Epidermal melanocyte (primary cell): ENCODE measurements at regions not wholly inside any gene's neighbourhood (a gene's known extent, or its start where the extent isn't known, plus 50 kb on each side); places are given as distances from the start of the nearest gene placed in this dataset.
"Not testable (repeated sequence)": the region's sequence is repeated elsewhere in the genome, so short reads cannot be mapped to it uniquely, and the experiment has no call there.

Experiments
- DNase-seq: peaks from one replicate; pipeline ENCODE4 v3.0.0; 2011; ENCODE audit warnings: low spot score; ENCODE audit not compliant: insufficient read length

GRCh38 chr2:176569574-176569973, 300.3 kb downstream of the MTX2 start:
- DNase-seq = no peak

- DNase-seq = no peak
These were observed 304.6 kb downstream of the MTX2 start for GRCh38 chr2:176573612-176574483.

DNA sequence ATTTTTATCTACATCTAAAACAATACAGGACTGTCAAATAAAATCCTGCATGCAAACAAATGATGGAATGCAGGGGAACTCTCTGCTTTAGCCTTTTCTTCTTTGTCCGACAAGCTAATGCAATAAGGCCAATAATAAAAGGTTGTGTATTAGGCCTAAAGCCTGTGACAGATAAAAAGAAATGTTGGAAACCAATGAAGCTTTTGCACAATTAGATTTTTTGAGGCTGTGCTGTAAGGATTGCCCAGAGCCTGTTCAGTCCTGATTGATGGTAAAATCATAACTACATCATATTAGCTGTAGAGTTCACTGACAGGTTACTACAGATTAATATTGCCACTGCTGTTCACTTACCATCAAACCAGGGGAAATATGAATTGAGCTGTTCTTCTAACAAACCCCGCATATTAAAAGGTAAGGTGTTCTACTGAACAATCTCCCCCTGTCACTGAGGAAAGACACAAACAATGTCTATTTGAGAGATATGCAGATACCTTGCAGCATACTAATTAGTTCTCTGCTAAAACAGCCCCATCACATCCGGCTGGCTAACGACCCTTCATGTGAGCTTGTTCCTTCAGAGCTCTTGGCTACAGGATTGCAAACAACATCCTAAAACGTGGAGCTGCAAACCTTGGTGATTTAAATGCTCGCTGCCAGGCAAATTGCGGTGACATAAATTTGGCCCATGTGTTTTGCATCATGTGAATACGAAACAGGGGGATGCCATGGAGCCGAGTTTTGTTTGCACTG, 305.4 kb downstream of the MTX2 start:
- no peak for DNase-seq

GRCh38 chr2:176575237-176575744, 306.0 kb downstream of the MTX2 start:
- no peak for DNase-seq

DNA sequence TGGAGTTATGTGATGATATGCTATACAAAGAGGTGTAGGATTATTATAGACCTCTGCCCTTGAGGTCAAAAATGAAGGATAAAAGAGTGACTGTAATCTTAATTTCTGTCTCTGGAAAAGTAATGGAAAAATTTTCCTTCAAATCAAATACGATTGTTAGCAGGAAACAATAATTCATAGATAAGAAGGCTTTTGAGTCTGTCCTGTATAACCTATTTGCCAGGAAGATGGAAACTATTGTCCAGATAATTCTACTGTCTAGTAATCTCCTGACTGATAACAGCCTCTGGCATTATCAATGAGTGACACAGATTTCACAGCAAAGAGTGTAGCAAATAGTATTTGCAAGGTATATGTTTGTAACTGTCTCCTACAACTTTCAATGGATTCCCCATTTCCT, 307.8 kb downstream of the MTX2 start:
- no peak for DNase-seq

DNA sequence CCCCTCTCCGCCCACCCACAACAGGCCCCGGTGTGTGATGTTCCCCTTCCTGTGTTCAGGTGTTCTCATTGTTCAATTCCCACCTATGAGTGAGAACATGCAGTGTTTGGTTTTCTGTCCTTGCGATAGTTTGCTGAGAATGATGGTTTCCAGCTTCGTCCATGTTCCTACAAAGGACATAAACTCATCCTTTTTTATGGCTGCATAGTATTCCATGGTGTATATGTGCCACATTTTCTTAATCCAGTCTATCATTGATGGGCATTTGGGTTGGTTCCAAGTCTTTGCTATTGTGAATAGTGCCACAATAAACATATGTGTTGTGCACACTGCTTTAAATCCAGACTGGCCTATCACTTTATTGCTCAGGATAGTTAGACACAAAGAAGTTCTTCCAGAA, 309.1 kb downstream of the MTX2 start:
- not testable (repeated sequence) for DNase-seq

- no peak for DNase-seq
These were observed 310.4 kb downstream of the MTX2 start for GRCh38 chr2:176579608-176580007.

DNA sequence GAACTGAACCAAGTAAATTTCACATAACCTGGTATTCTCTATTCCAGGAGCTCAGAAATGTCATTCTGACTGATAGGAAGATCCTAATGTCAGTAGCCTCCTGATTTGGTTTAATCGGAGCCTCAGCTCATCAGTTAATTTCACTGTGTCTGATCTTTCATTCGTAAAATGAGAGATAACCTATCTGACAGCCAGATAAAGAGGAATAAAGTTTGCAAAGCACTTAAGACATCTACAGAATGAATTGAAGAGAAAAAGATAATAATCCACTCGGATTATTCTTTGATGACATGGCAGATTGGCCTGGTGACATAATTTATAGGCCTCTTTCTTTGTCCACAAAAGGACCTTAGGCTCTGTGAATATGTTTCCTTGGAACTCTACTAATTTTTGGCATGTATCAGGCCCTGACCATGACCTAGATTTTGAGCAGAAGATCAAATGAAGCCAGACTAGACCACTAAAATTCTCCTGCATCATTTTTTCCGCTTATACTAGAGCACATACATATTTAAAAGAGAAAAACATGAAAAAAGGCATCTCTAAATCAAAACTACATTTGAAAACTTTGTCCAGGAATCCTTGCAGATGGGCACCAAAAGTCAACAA, 312.4 kb downstream of the MTX2 start:
- no peak for DNase-seq

- no peak for DNase-seq
These were observed 312.9 kb downstream of the MTX2 start for GRCh38 chr2:176582176-176582575.

DNA sequence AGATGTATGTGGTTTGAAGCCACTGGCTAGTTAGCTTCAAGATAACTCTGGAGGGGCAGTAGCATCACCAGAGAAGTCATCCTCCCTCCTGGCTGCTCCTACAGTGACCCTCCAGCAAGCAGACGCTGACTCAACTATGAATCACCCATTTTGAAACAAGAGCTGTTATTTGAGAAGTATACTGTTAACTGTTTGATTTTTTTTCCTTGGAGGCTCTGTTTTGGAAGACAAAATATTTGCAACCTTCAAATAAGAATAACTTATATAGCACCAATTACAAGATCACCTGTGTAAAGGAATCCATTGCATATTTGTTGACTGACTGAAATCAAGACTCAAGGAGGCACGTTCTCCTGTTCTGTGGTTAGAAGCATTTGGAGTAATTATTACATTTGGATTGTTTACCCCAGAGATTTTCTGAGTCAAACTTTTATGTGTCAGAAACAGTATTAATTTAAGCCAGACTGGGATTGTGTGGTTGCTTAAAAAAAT, 313.8 kb downstream of the MTX2 start:
- DNase-seq = no peak

- DNase-seq = no peak
These were observed 314.4 kb downstream of the MTX2 start for GRCh38 chr2:176583607-176584006.

GRCh38 chr2:176584333-176584732, 315.1 kb downstream of the MTX2 start:
- DNase-seq = no peak

GRCh38 chr2:176585291-176585690, 316.0 kb downstream of the MTX2 start:
- DNase-seq = no peak

DNA sequence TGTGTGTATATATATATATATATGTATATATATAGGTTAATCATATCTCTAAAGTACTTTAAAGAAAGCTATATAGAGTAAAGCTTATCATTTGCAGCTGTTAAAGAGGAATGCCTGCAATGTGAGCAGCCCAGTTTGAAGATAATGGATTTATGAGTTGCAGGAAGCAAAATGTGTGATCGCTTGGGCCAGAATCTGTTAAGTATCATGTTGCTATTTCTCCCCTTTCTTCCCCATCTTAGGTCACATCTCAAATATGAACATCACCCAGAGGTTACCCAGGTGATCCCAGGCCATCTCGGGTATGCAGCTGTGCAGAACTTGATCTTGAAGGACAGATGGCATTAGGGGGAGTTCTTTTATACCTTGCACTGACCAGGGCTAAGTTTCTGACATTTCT, 316.5 kb downstream of the MTX2 start:
- DNase-seq = no peak

- DNase-seq = no peak
These were observed 320.0 kb downstream of the MTX2 start for GRCh38 chr2:176589287-176589686.

- DNase-seq = no peak
These were observed 320.7 kb downstream of the MTX2 start for GRCh38 chr2:176589825-176590440.

DNA sequence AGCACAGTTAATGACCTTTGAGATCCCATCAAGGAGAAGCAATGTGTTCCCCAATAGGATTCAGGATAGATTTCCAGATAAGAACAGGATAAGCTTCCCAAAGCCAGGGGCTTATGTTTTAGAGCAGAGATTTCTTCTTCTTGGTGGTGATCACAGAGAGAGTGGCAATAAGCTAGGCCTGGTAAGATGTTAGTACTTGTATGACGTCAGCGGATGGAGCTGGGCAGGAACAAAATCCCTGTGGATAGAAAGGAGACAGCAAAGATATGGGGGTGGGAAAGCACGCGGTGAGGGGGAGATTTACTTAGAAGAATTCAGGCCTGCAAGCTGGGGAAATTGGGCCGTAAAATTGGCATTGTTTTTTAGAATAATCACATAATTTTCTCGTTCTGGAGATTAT, 323.0 kb downstream of the MTX2 start:
- DNase-seq = no peak

- no peak for DNase-seq
These were observed 326.7 kb downstream of the MTX2 start for GRCh38 chr2:176595986-176596385.

- no peak for DNase-seq
These were observed 328.7 kb downstream of the MTX2 start for GRCh38 chr2:176597916-176598315.

DNA sequence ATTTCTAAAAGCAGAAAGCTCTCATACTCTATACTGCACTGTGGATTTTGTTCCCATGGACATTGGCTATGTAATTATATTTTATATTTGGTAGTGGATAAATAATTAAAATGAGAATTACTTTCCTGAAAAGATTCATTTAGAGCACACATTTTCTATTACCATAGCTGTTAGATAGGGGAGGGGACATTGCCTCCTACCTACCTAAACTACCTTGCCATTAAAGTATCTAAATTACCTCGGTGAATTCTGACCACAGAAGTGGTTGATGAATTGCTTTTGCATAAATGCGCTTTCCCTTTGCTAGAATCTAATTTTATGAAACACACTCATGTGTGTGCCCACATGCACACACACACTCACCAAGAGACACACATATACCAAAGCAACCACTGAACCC, 329.1 kb downstream of the MTX2 start:
- DNase-seq = no peak

- no peak for DNase-seq
These were observed 330.7 kb downstream of the MTX2 start for GRCh38 chr2:176599796-176600485.
